ENCODE measurements at regions not wholly inside any gene's neighbourhood (a gene's known extent, or its start where the extent isn't known, plus 50 kb on each side); places are given as distances from the start of the nearest gene placed in this dataset.

GRCh38 chr16:35188288-35189155, 1729.1 kb downstream of the TP53TG3F start:
- Mint-ChIP-seq H3K4me1 (no peaks in the 10 kb centered on the region), H3K4me3 (no peak overlapping the region), H3K9me3 (peaks cover 77 to 82% of the 10 kb centered on the region in 2 experiments), H3K27ac (no peak overlapping the region), H3K36me3 (ENCODE audit: insufficient read depth in 1 of 3, low read depth in 3 of 3) (peaks cover 3 to 21% (median 12%) of the 10 kb centered on the region in 3 experiments; a peak in 6 of 7 replicates), H3K27me3 (ENCODE audit: low read depth) (peaks cover 3% of the 10 kb centered on the region)
- no peak overlapping the region for H3K27ac ChIP-seq (ENCODE audit: insufficient read length, low read depth, low read length)
- no peak overlapping the region for H4K8ac ChIP-seq (replicated peaks; ENCODE audit: insufficient read length, low read depth, low read length)
- H3K23me2 ChIP-seq (ENCODE audit: insufficient read length, low read depth, low read length, poor library complexity, severe bottlenecking), result no peaks in the 10 kb centered on the region
- no peak overlapping the region for H2BK120ac ChIP-seq (ENCODE audit: low read depth, low read length, poor library complexity, severe bottlenecking)
- no peak for DNase-seq
- H2AK5ac ChIP-seq (ENCODE audit: insufficient read length, low read length), result no peak overlapping the region
- H3K23ac ChIP-seq (ENCODE audit: insufficient read length, low read depth, low read length), result no peak overlapping the region
- no peaks in the 10 kb centered on the region for H3K79me1 ChIP-seq (ENCODE audit: insufficient read depth, low read depth, low read length, poor library complexity, severe bottlenecking)
- no peak overlapping the region for H4K91ac ChIP-seq (ENCODE audit: insufficient read length, low read depth, low read length)
- H4K20me1 ChIP-seq (ENCODE audit: control insufficient read depth, insufficient read depth, insufficient read length), result no peaks in the 10 kb centered on the region
- no peak overlapping the region for H2BK5ac ChIP-seq (ENCODE audit: insufficient read length, low read length)
- no peak overlapping the region for H3K18ac ChIP-seq (ENCODE audit: insufficient read length, low read depth, low read length)
- H2AFZ ChIP-seq (ENCODE audit: low read length), result no peak overlapping the region
- H2BK15ac ChIP-seq (ENCODE audit: low read depth, low read length), result no peak overlapping the region
- no peaks in the 10 kb centered on the region for H3K4me1 ChIP-seq (ENCODE audit: insufficient read depth, low read length)
- no peak overlapping the region for H2BK20ac ChIP-seq (ENCODE audit: low read depth, low read length, poor library complexity, severe bottlenecking)
- H3K4ac ChIP-seq (ENCODE audit: low read depth, low read length), result no peak overlapping the region
- no peak overlapping the region for H3K56ac ChIP-seq (ENCODE audit: insufficient read length, low read depth, low read length)
- H3K79me2 ChIP-seq (ENCODE audit: insufficient read depth, low read length), result no peaks in the 10 kb centered on the region
- no peaks in the 10 kb centered on the region; the same call in 1 of the 2 replicates for H3K27me3 ChIP-seq (ENCODE audit: insufficient read depth, low read length)
- no CpG with 5 or more reads among the region's 8 CpGs for WGBS (ENCODE audit: extremely low coverage, insufficient read length, low lambda C conversion rate)
- H3K14ac ChIP-seq (ENCODE audit: insufficient read depth, low read length), result no peak overlapping the region
- H3T11ph ChIP-seq (ENCODE audit: low read length), result no peak overlapping the region
- H3K9me3 ChIP-seq (ENCODE audit: control insufficient read depth, low read depth, low read length), result peaks cover 71% of the 10 kb centered on the region
- no peak overlapping the region for H3K9ac ChIP-seq (ENCODE audit: extremely low read depth, insufficient read length, low read length)
- no peak overlapping the region for H2BK12ac ChIP-seq (ENCODE audit: insufficient read length, low read depth, low read length)
- TF ChIP-seq CTCF (conservative IDR thresholded peaks at IDR 0.05), result no peak; the same call in 2 of the 3 replicates
- H3K4me2 ChIP-seq (ENCODE audit: insufficient read depth, insufficient read length, low read length), result no peak overlapping the region
- no peak overlapping the region for H4K5ac ChIP-seq (ENCODE audit: insufficient read length, low read depth, low read length)

All from H9 (cell line).